Left ventricle myocardium inferior (tissue), 1 donor: ENCODE measurements at regions not wholly inside any gene's neighbourhood (a gene's known extent, or its start where the extent isn't known, plus 50 kb on each side); places are given as distances from the start of the nearest gene placed in this dataset.

Experiments
- DNase-seq: peaks from one replicate; pipeline ENCODE4 v3.0.0-alpha.2; 2020
- H3K27ac ChIP-seq: fragments of 200-600 bp; replicated peaks from 2 replicates; pipeline ENCODE4 v1.8.0; 2021
- H3K27me3 ChIP-seq: fragments of 200-600 bp; 2 replicates; pipeline ENCODE4 v1.8.0; 2021; ENCODE audit warnings: low read depth
- H3K36me3 ChIP-seq: fragments of 200-600 bp; 2 replicates; pipeline ENCODE4 v1.8.0; 2021
- H3K4me1 ChIP-seq: fragments of 200-600 bp; 2 replicates; pipeline ENCODE4 v1.8.0; 2021
- H3K4me3 ChIP-seq: fragments of 200-600 bp; 2 replicates; pipeline ENCODE4 v1.8.0; 2021; ENCODE audit warnings: mild to moderate bottlenecking, moderate library complexity
- H3K9me3 ChIP-seq: fragments of 200-600 bp; replicated peaks from 2 replicates; pipeline ENCODE4 v1.8.0; 2021
- CTCF ChIP-seq: fragments of 200-600 bp; IDR thresholded peaks from 2 replicates; pipeline ENCODE4 v1.8.0; 2021; ENCODE audit warnings: antibody characterized with exemption, mild to moderate bottlenecking, borderline replicate concordance
- intact Hi-C: fragments of 100-400 bp; cut with micrococcal nuclease; formaldehyde crosslinking; loops from one replicate; pipeline ENCODE4 v1.11.0; 2022
- donor health status: DM: no; HTN: yes; CAD: no; lungs with severe emphysema.

- no peak overlapping the region for H3K4me3 ChIP-seq
- H3K9me3 ChIP-seq: no peaks in the 10 kb centered on the region
- no peaks in the 10 kb centered on the region for H3K27me3 ChIP-seq
- H3K36me3 ChIP-seq: no peaks in the 10 kb centered on the region
- TF ChIP-seq CTCF: no peak
- DNase-seq: no peak
- intact Hi-C loops: no loop called here
- H3K4me1 ChIP-seq: no peaks in the 10 kb centered on the region
- no peak overlapping the region for H3K27ac ChIP-seq
Observed at GRCh38 chr2:150963336-150963735, 298.3 kb downstream of the RBM43 start.

GRCh38 chr2:150955231-150955630, 306.4 kb downstream of the RBM43 start:
- DNase-seq: no peak
- intact Hi-C loops: no loop called here
- no peaks in the 10 kb centered on the region for H3K4me1 ChIP-seq

GRCh38 chr2:150946831-150947230, 314.8 kb downstream of the RBM43 start:
- Histone ChIP-seq H3K4me3 (no peak overlapping the region), H3K27me3 (no peaks in the 10 kb centered on the region), H3K9me3 (peaks cover 29% of the 10 kb centered on the region), H3K4me1 (no peaks in the 10 kb centered on the region), H3K27ac (no peak overlapping the region), H3K36me3 (no peaks in the 10 kb centered on the region)
- intact Hi-C loops: no loop called here
- DNase-seq: no peak
- TF ChIP-seq CTCF: no peak

More at GRCh38 chr2:150955231-150955630, 306.4 kb downstream of the RBM43 start:
- H3K27ac ChIP-seq: no peak overlapping the region
- peaks cover 19% of the 10 kb centered on the region for H3K9me3 ChIP-seq
- no peak overlapping the region for H3K4me3 ChIP-seq
- TF ChIP-seq CTCF: no peak
- H3K36me3 ChIP-seq: no peaks in the 10 kb centered on the region
- no peaks in the 10 kb centered on the region for H3K27me3 ChIP-seq

- H3K36me3 ChIP-seq: no peaks in the 10 kb centered on the region
- no peak overlapping the region for H3K4me3 ChIP-seq
- H3K9me3 ChIP-seq: peaks cover 9% of the 10 kb centered on the region
- H3K27me3 ChIP-seq: no peaks in the 10 kb centered on the region
- DNase-seq: no peak
- no peak for TF ChIP-seq CTCF
- H3K27ac ChIP-seq: no peak overlapping the region
- no peaks in the 10 kb centered on the region for H3K4me1 ChIP-seq
- intact Hi-C loops: no loop called here
Observed at GRCh38 chr2:150944315-150944714, 317.3 kb downstream of the RBM43 start.

- no peak for DNase-seq
Observed at GRCh38 chr2:150939087-150939486, 322.6 kb downstream of the RBM43 start.

More at GRCh38 chr2:150939087-150939486, 322.6 kb downstream of the RBM43 start:
- no peaks in the 10 kb centered on the region for H3K27me3 ChIP-seq
- H3K27ac ChIP-seq: no peak overlapping the region
- TF ChIP-seq CTCF: no peak
- intact Hi-C loops: no loop called here
- H3K4me3 ChIP-seq: no peak overlapping the region
- H3K9me3 ChIP-seq: peaks cover 3% of the 10 kb centered on the region
- no peaks in the 10 kb centered on the region for H3K36me3 ChIP-seq
- no peaks in the 10 kb centered on the region for H3K4me1 ChIP-seq
